ENCODE measurements at regions not wholly inside any gene's neighbourhood (a gene's known extent, or its start where the extent isn't known, plus 50 kb on each side); places are given as distances from the start of the nearest gene placed in this dataset.

DNA sequence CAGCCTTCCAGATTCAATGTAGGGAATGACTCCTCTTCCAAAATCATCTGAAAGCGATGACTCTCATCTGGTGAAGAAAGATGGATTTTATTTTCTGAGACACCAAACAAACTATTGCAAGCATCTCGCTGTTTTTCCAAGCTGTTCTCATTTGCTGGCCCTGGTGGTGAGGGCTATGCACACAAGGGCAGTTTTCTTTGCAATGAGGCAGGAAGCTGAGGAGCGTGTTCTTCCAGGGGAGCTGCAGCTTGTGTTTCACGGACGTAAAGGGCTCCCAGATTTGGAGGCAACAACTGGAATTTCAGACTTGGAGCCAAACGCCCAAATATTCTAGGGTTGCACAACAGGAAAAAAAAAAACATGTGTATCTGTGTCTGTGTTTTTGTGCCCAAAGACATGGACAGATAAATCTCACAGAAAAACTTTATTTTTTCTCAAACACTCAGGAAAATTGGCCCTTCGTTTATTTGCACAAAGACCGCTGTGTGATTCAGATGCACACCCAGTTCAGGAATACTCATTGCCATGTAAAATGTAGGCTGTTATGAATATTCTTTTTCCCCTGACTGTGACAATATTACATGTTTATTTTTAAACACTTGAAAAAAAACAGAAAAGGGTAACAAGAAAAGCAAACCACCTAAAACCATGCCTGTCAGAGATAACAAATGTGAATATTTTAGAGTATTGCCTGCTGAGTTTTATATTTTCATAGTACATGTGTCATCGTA, 151.3 kb downstream of the GAS1 start:
- no peak for DNase-seq (ENCODE audit: low spot score)

DNA sequence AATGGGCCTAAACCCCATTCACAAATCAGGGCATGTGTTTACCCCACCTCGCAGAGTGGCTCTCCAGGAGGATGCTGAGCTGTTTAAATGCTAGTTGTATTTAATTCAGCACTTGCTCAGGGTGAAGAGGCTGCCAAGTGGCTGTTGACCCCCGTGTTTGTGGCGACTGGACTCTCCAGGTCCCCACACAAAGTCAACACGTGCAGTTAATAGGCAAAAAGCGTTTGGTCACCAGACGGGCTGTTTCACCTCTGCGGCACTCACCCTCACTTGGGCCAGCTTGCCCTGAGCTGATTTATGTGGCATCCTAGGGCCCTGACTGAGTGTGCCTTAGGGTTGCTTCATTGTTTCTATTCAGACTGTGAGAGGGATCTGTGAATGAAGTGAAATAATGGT, 152.3 kb downstream of the GAS1 start:
- DNase-seq (ENCODE audit: low spot score): no peak

DNA sequence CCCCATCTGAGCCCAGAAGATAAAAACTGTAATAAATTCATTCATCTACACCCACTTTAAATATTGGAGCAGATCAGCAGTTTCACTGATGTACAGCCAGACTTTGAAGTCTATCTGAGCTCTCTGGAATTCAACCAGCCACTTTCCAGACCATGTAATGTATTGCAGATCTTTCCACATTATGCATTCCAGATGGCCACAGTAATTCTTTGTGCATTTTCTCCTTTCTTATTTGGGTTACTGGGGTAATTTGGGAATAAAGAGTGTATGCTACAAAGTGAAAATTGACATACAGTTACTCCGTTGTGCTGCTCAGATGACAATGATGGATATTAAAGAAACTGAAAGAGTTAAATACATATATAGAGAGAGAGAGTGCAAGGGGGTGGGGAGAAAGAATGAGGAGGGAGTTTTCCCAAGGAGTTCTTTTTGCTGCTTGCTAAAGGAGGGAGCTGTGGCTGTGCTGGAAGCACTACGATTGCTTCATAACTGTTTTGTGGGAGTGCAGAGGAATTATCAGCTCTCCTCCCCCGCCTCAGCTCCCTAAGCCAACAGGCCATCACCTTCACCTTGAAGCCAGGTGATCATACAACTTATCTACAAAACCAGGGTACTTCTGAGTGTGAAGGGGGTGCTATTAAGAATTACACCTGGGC, 152.8 kb downstream of the GAS1 start:
- DNase-seq (ENCODE audit: low spot score): no peak

- DNase-seq (ENCODE audit: low spot score): no peak
These were observed 155.2 kb downstream of the GAS1 start for GRCh38 chr9:86792136-86792535.

DNA sequence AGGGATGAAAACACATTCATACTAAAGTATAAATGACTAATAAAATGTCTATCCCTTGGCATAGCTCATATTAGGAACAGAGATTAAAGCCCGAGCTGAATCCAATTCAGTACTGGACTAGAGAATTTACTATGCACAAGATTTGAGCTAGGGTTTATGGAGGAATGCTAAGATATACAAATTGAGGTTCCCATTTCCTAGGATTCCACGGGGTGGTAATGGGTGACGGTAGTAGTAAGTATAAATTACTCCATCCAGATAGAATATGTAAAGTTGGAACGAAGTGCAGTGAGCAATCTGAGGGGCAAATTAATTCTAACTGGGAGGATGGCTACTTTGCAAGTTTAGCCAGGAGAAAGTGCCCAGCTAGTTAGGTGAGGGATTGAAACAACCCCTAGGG, 156.5 kb downstream of the GAS1 start:
- DNase-seq (ENCODE audit: low spot score): no peak

DNA sequence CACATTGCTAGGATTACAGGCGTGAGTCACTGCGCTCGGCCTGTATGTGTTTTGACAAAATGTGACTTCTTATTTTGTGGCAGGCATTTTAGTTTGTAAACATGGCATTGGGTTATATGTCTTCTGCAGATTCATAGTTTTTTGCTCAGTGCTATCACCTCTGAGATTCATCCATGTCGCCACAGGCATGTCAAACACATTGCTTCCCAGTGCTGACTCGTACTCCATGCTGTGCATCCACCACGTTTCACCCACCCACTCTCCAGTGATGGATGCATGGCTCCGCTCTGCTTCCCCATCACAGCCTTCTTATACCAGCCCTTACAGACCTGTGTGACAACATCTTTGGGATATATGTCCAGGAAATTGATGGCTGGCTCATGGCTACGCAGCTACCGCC, 158.8 kb downstream of the GAS1 start:
- DNase-seq (ENCODE audit: low spot score): no peak

- no peak for DNase-seq (ENCODE audit: low spot score)
These were observed 163.4 kb downstream of the GAS1 start for GRCh38 chr9:86783884-86784283.

GRCh38 chr9:86782831-86783230, 164.5 kb downstream of the GAS1 start:
- no peak for DNase-seq (ENCODE audit: low spot score)

DNA sequence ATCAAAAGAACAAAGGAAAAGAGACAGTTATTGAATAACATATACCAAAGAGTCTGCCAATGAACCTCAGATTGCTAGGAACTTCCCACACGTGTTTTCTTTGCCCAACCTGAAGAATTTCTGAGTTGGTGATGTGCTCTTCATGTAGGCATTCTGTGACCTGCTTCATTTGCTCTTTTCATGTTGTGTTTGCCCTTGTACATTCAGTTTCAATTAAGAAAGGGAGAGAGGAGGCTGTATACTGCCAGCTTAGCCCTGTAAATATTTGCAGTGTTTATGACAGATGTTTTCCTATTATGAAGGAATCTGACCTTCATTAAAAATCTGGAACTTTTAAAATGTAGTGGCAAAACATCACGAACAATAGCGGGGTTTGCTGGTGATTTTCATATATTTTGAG, 168.5 kb downstream of the GAS1 start:
- no peak for DNase-seq (ENCODE audit: low spot score)

GRCh38 chr9:86775718-86776117, 171.6 kb downstream of the GAS1 start:
- no peak for DNase-seq (ENCODE audit: low spot score)

DNA sequence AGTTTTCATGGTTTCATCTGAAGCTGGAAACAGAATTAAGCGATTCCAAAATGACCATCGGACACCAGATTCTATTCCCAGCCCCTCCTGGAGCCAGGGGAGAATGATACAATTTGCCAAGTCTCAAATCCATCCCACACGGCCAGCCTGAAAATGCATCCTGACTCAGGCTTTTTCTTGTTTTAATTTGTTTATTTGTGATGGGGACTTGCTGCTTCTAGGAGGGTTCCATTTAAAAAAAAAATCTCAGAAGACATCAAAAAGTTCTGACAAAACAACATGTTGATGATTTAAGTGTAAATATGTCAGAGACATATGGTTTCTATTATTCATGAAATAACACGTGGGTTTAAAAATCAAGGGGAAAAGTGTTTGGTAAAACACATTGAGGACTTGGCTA, 173.2 kb downstream of the GAS1 start:
- no peak for DNase-seq (ENCODE audit: low spot score)

DNA sequence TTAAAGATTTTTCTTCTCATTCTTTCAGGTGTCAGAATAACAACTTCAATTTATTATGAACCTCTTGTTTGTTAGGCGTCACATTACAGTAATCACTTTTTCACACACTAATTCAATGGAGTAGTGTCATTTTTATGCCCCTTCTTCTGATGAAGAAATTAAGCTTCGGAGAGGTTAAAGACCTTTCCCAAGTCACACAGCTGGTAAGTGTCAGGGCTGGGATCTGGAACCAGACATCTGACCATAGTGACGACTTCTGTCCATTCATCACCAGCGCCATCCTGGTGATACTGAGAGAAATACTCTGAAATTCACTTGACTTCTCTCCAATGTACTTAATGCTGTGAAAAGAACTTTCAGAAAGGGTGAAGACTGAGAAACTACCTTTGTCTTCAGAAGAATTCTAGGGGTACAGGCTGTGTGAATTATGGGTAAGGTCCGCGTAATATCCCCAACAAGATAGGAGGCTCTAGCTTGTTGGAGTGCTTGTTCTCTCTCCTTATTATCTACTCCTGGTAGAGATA, 173.8 kb downstream of the GAS1 start:
- DNase-seq (ENCODE audit: low spot score): no peak

GRCh38 chr9:86772635-86772993, 174.7 kb downstream of the GAS1 start:
- DNase-seq (ENCODE audit: low spot score): no peak

- DNase-seq (ENCODE audit: low spot score): no peak
These were observed 175.2 kb downstream of the GAS1 start for GRCh38 chr9:86771941-86772634.

DNA sequence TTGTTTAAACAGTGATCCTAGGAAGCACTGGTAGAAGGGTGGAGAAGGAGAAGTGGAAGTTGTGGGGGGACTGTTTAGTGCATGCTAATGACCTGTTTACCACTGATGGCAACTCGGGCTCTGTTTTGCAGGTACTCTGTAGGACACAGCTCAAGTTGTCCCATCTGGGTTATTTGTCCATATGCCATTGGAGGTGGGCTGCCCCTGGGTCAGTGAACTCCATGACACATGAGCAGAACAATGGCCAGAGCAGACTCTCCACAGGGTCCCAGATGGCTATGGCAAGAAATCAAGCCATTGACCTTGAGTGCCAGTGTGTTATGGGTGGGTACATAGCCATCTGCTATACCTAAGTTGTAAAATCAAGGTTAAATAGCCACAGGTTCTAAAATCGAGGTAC, 175.9 kb downstream of the GAS1 start:
- DNase-seq (ENCODE audit: low spot score): no peak

- no peak for DNase-seq (ENCODE audit: low spot score)
These were observed 178.6 kb downstream of the GAS1 start for GRCh38 chr9:86768709-86769108.

DNA sequence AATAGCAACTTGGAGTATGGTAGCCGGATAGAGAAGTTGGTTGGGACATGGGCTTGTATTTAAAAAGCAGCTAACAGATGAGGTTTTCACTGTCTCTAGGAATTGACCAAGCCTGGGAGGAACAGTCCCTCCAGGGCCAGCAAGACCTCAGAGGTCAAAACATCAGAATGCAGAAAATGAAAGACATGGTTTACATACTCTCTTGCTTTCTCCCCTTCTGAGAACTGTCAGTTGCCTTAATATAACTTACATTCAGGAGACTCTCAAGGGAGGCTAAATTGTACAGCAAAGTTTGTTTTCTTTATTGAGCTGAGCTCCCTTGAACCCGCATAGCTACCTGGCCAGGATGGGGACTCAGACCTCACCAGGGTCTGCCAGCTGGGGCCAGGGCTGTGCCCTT, 179.3 kb downstream of the GAS1 start:
- no peak for DNase-seq (ENCODE audit: low spot score)

- DNase-seq (ENCODE audit: low spot score): no peak
These were observed 179.9 kb downstream of the GAS1 start for GRCh38 chr9:86767373-86767772.

DNA sequence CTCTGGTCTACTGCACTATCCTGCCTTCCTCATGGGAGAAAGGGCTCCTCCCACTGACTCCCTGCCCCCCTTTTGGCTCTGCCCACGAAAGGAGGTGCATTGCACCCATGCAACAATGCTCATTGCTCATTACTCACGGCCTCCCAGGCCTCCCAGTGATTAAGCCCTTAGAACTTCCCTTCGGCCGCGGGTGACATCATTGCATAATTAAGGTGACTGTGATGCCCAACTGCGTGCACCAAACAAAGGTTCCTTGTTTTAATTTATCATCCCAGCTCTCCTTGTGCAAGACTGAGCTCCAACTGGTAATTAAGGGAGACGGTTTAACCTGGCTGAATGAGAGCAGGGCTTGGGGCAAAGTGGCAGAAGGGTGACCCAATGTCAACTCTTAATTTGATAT, 180.4 kb downstream of the GAS1 start:
- DNase-seq (ENCODE audit: low spot score): no peak

GRCh38 chr9:86766511-86766910, 180.8 kb downstream of the GAS1 start:
- DNase-seq (ENCODE audit: low spot score): no peak

DNA sequence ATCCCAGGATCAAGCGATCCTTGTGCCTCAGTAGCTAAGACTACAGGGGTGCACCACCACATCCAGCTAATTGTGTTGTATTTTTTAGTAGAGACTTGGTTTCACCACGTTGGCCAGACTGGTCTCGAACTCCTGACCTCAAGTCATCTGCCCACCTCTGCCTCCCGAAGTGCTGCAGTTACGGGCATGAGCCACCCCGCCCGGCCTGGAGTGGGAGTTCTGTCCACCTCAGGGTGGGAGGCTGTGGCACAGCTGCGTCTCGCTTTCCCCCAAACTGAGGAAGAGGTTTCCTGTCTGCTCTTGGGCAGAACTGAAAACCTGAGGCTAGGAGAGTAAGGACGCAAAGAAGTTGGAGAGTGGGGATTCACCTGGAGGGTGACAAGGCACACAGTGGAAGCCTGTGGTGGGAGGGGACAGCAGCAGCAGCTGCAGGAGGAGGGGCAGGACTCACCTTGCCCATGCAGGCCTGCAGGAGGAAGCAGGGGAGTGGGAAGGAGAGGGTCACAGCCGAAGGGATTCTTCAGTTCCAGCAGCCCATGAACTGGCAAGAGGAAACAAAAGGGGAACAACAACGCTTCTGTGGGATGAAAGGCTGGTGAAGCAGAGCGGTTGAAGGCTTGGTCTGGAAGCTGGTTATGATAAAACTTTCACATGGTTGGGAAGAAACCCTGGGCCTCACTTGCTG, 181.4 kb downstream of the GAS1 start:
- no peak for DNase-seq (ENCODE audit: low spot score)

DNA sequence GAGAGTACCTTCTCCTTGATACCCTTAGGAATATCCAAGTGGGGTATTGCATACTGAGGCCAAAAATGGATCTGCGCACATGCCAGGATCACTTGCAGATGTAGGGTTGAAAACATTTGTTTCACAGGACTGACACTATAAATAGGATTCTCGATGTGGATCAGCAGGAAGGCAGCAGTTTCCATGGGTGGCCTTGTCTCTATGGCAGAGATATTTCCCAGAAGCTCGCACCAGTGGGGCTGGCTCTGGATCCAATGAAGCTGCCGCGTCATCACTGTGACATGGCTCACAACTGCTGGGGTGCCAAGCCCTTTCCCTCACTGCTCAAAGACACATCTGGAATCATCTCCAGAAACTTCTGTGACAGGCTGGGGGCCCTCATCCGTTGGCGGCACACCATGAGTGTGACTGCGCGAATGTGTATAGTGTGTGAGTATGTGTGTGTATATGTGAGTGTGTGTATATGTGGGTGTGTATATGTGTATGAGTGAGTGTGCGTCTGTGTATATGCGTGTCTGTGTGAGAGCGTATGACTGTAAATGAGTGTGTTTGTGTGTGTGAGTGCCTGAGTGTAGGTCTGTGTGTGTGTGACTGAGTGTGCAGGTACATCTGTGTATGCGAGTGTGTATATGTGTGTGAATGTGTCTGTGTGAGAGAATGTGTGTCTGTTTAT, 182.5 kb downstream of the GAS1 start:
- no peak for DNase-seq (ENCODE audit: low spot score)
